Progenitor cell of endocrine pancreas (in vitro differentiated cells): ENCODE measurements at regions not wholly inside any gene's neighbourhood (a gene's known extent, or its start where the extent isn't known, plus 50 kb on each side); places are given as distances from the start of the nearest gene placed in this dataset.

Source experiments
- DNase-seq: peaks from one replicate; pipeline ENCODE4 v3.0.0; 2021; ENCODE audit warnings: low spot score; ENCODE audit not compliant: unreplicated experiment
- H3K27ac Mint-ChIP-seq: 2 replicates; pipeline ENCODE4 v1.8.0; 2021; ENCODE audit warnings: mild to moderate bottlenecking, moderate library complexity, mixed read lengths
- H3K27me3 Mint-ChIP-seq: 2 replicates; pipeline ENCODE4 v1.8.0; 2021; ENCODE audit warnings: mixed read lengths
- H3K36me3 Mint-ChIP-seq: 2 replicates; pipeline ENCODE4 v1.8.0; 2022; ENCODE audit warnings: mixed read lengths; ENCODE audit not compliant: insufficient read depth
- H3K4me1 Mint-ChIP-seq: 2 replicates; pipeline ENCODE4 v1.8.0; 2021; ENCODE audit warnings: low read depth, mixed read lengths
- H3K4me3 Mint-ChIP-seq: 2 replicates; pipeline ENCODE4 v1.8.0; 2021; ENCODE audit warnings: low read depth, mild to moderate bottlenecking, moderate library complexity, mixed read lengths
- H3K9me3 Mint-ChIP-seq: 2 replicates; pipeline ENCODE4 v1.8.0; 2021; ENCODE audit warnings: low read depth, mixed read lengths
- TF ChIP-seq, protein P1 (sequence below): fragments of 200-600 bp; sonication (generic); IDR thresholded peaks from one replicate; pipeline ENCODE4 v1.5.0; 2021; ENCODE audit warnings: antibody characterized with exemption, mild to moderate bottlenecking; ENCODE audit not compliant: unreplicated experiment

DNA sequence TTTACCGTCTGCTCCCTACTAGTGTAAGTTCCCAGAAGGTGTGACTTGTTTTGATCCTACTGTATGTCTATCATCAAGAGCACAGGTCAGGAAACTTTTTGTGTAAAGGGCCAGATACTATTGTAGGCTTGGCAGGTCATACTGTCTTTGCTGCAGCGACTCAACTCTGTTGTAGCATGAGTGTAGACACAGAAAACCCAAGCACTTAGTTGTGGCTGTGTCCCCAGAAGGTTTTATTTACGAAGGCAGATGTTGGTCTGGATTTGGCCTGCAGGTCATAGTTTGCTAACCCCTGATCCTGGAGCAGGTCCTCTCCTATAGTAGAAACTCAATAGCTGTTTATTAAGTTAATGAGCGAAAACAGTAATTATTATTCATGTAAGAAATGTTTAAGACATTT is 365.9 kb upstream of the B3GALT2 start:
- Mint-ChIP-seq H3K4me3 (no peak overlapping the region), H3K27me3 (no peaks in the 10 kb centered on the region)
- TF ChIP-seq, protein P1, sequence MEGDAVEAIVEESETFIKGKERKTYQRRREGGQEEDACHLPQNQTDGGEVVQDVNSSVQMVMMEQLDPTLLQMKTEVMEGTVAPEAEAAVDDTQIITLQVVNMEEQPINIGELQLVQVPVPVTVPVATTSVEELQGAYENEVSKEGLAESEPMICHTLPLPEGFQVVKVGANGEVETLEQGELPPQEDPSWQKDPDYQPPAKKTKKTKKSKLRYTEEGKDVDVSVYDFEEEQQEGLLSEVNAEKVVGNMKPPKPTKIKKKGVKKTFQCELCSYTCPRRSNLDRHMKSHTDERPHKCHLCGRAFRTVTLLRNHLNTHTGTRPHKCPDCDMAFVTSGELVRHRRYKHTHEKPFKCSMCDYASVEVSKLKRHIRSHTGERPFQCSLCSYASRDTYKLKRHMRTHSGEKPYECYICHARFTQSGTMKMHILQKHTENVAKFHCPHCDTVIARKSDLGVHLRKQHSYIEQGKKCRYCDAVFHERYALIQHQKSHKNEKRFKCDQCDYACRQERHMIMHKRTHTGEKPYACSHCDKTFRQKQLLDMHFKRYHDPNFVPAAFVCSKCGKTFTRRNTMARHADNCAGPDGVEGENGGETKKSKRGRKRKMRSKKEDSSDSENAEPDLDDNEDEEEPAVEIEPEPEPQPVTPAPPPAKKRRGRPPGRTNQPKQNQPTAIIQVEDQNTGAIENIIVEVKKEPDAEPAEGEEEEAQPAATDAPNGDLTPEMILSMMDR = no peak

DNA sequence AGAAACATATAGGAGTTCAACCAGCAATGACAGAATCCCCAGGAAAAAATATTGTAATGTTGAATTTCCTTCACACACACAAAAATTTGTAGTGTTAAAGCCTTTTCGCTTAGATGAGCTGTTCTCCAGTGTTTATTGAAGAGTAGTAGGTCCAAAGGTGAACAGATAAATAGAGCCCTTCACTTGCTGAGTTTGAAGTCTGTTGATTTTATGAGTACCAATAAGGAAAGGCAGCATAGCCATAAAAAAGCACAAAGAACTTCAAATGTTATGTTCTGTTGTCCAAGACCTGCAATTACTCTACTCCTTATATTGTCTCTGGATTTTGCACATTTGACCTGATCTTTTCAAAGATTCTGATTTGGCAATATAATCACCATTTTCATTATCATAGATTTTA is 362.7 kb upstream of the B3GALT2 start:
- Mint-ChIP-seq H3K9me3 (no peaks in the 10 kb centered on the region), H3K36me3 (no peaks in the 10 kb centered on the region), H3K4me1 (peaks cover 17% of the 10 kb centered on the region), H3K27me3 (no peaks in the 10 kb centered on the region), H3K4me3 (no peak overlapping the region), H3K27ac (no peak overlapping the region)
- TF ChIP-seq, protein P1 = no peak
- no peak for DNase-seq

More for the DNA sequence above, 365.9 kb upstream of the B3GALT2 start:
- Mint-ChIP-seq H3K9me3 (no peaks in the 10 kb centered on the region), H3K4me1 (peaks cover 17% of the 10 kb centered on the region), H3K36me3 (no peaks in the 10 kb centered on the region), H3K27ac (no peak overlapping the region)
- no peak for DNase-seq

DNA sequence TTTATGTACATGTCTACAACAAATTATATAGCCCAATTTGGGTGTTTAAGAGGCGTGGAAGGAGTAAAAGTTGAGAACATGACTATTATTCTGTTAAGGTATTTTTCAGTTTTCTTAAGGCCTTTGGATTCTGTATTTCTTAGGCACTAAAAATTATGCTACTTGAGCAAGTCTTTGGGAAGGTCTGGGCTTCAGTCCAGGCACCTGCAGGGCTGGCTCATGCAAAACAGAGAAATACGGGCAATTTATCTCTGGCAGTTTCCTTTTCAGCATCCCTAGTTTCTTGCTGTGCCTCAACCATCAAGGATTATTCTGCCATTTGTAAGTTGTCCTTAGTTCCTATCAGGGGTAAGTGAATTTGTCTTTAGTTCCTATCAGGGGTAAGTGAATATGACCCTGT is 358.8 kb upstream of the B3GALT2 start:
- TF ChIP-seq, protein P1 = no peak
- Mint-ChIP-seq H3K9me3 (no peaks in the 10 kb centered on the region), H3K36me3 (no peaks in the 10 kb centered on the region), H3K4me3 (no peak overlapping the region), H3K27ac (no peak overlapping the region), H3K27me3 (no peaks in the 10 kb centered on the region), H3K4me1 (peaks cover 27% of the 10 kb centered on the region)
- no peak for DNase-seq

DNA sequence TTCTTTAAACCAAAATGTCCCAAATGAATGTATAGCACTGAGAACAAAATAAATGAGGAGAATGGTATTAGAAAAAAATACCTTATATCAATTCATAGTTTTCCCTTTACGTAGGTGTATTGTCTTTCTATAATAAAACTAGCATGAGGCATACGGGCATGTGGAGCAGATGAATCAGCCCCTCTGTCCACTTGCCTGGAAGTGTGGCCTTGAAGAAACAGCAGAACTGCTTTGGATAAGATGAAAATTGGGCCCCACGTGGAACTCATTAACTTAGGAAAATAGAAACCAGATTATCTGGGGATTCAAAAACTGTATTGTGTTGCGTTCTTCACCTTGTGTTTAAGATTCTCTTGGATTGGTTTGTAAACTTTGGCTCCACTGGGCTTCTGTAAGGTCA is 356.8 kb upstream of the B3GALT2 start:
- Mint-ChIP-seq H3K36me3 (no peaks in the 10 kb centered on the region), H3K4me3 (no peak overlapping the region), H3K4me1 (peaks cover 20% of the 10 kb centered on the region), H3K27ac (no peak overlapping the region), H3K27me3 (no peaks in the 10 kb centered on the region), H3K9me3 (peaks cover 4% of the 10 kb centered on the region)
- no peak for DNase-seq
- TF ChIP-seq, protein P1 = no peak

DNA sequence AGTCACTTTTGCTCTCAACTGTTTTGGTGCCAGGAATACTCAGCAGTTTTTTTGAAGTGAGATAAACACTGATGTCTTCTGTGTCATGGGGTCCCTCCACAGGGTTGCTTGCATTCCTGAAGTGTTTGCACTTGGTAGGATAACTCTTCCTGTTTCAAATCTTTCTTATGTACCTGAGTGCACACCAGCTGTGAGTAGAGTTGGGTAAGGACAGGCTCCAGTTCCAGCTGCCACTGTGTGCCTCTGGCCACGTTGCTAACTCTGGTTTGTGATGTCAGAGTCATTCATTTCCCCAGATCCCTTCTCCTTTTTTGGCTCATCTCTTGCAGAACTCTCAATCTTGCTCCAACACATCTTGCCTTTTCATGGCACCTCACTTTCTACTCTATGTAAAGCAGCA is 356.3 kb upstream of the B3GALT2 start:
- no peak for DNase-seq

More for the DNA sequence above, 356.3 kb upstream of the B3GALT2 start:
- TF ChIP-seq, protein P1 = no peak
- Mint-ChIP-seq H3K27ac (no peak overlapping the region), H3K36me3 (no peaks in the 10 kb centered on the region), H3K27me3 (no peaks in the 10 kb centered on the region), H3K9me3 (peaks cover 4% of the 10 kb centered on the region), H3K4me3 (no peak overlapping the region), H3K4me1 (peaks cover 20% of the 10 kb centered on the region)
